ENCODE measurements at regions not wholly inside any gene's neighbourhood (a gene's known extent, or its start where the extent isn't known, plus 50 kb on each side); places are given as distances from the start of the nearest gene placed in this dataset.

DNA sequence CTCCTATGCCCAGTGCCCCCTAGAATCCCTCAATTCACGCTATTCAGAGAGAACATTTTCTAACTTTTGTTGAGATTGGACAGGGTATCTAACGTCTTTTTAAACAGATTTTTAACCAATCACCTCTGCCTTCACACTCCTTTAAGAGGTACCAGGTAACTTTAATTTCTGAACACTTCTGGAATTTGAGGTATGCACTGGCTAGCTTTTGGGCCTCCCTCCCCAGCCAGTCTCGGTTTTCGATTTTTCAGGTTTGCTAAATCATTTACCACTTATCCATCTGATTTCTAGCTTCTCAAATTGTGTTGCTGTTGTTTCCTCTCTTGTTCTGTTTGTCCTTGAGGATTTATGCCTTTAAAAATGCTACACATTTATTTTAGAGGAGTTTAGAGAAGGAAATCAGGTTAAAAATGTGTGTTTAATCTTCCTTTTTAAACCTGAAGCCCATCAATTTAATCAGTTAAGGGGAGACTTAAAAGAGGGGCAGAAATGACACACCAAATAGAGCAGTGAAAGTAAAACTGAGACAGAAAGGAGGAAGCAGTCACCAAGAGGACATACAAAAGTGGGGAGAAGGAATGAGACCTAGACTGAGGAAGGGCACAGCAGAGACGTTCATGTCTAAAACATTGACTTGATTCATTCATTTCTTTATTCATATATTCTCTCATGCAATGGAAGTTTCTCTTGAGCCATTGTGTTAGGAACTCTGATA, 139.6 kb upstream of the HTR2A start:
- TF ChIP-seq, protein P1, sequence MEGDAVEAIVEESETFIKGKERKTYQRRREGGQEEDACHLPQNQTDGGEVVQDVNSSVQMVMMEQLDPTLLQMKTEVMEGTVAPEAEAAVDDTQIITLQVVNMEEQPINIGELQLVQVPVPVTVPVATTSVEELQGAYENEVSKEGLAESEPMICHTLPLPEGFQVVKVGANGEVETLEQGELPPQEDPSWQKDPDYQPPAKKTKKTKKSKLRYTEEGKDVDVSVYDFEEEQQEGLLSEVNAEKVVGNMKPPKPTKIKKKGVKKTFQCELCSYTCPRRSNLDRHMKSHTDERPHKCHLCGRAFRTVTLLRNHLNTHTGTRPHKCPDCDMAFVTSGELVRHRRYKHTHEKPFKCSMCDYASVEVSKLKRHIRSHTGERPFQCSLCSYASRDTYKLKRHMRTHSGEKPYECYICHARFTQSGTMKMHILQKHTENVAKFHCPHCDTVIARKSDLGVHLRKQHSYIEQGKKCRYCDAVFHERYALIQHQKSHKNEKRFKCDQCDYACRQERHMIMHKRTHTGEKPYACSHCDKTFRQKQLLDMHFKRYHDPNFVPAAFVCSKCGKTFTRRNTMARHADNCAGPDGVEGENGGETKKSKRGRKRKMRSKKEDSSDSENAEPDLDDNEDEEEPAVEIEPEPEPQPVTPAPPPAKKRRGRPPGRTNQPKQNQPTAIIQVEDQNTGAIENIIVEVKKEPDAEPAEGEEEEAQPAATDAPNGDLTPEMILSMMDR (IDR thresholded peaks at IDR 0.05) = no peak
- no peak for TF ChIP-seq POLR2A (IDR thresholded peaks at IDR 0.05)
